Prostate gland (tissue), 2 donors: ENCODE measurements at regions not wholly inside any gene's neighbourhood (a gene's known extent, or its start where the extent isn't known, plus 50 kb on each side); places are given as distances from the start of the nearest gene placed in this dataset.

ENCODE experiments used
- POLR2A ChIP-seq: fragments of 450-650 bp; IDR thresholded peaks from one replicate; pipeline ENCODE4 v1.6.1; 2016; ENCODE audit warnings: antibody characterized with exemption, mild to moderate bottlenecking
- POLR2AphosphoS5 ChIP-seq: sonication (generic); formaldehyde crosslinking; IDR thresholded peaks from one replicate; pipeline ENCODE4 v1.6.1; 2017; ENCODE audit warnings: antibody characterized with exemption
- TF ChIP-seq, protein P1 (sequence below), 4 experiments: fragments of 200-600 bp in 2 of 4; fragments of 450-650 bp in 2 of 4; sonication (generic) in 2 of 4; IDR thresholded peaks; 1 replicate in 3 of 4; 2 replicates in 1 of 4; pipeline ENCODE4 v1.5.1; 2016 to 2019; ENCODE audit warnings: antibody characterized with exemption in 4 of 4, mild to moderate bottlenecking in 2 of 4, moderate library complexity in 2 of 4

DNA sequence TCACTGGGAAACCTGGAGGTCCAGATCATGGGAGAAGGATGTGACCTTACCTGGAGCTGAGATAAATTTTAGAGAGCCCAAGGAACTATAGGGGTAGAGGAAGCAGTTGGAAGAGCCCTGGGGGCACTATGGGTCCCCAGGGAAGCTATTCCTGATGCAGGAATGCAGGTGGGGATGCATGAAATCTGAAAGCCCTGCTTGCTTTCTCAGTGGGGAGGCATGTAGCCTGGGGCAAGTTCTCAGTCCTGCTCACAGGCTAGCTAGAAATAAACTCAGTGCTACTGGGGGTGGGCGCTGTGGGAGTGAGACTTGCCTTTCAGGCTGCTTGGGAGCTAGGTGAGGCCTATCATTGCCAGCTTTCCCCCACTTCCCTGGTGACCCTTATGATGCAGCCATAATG lies 499.7 kb downstream of the PTH2R start:
- no peak for TF ChIP-seq POLR2AphosphoS5
- TF ChIP-seq, protein P1, sequence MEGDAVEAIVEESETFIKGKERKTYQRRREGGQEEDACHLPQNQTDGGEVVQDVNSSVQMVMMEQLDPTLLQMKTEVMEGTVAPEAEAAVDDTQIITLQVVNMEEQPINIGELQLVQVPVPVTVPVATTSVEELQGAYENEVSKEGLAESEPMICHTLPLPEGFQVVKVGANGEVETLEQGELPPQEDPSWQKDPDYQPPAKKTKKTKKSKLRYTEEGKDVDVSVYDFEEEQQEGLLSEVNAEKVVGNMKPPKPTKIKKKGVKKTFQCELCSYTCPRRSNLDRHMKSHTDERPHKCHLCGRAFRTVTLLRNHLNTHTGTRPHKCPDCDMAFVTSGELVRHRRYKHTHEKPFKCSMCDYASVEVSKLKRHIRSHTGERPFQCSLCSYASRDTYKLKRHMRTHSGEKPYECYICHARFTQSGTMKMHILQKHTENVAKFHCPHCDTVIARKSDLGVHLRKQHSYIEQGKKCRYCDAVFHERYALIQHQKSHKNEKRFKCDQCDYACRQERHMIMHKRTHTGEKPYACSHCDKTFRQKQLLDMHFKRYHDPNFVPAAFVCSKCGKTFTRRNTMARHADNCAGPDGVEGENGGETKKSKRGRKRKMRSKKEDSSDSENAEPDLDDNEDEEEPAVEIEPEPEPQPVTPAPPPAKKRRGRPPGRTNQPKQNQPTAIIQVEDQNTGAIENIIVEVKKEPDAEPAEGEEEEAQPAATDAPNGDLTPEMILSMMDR (IDR thresholded peaks at IDR 0.05): no peak
- TF ChIP-seq POLR2A: no peak
